Cerebellar nuclear complex (tissue), 1 donor: ENCODE measurements at regions not wholly inside any gene's neighbourhood (a gene's known extent, or its start where the extent isn't known, plus 50 kb on each side); places are given as distances from the start of the nearest gene placed in this dataset.

Source experiments
- DNase-seq, 2 experiments: peaks; one replicate each; lab custom pipeline; 2025; lab: John Stamatoyannopoulos, UW

- no peak for DNase-seq
These were observed 830.4 kb upstream of the COBL start for GRCh38 chr7:52146871-52147634.

GRCh38 chr7:52143219-52143618 is 826.6 kb upstream of the COBL start:
- no peak for DNase-seq

GRCh38 chr7:52140851-52141250 is 824.2 kb upstream of the COBL start:
- no peak for DNase-seq

GRCh38 chr7:52135403-52135802 is 818.8 kb upstream of the COBL start:
- no peak for DNase-seq

GRCh38 chr7:52129278-52129677 is 812.7 kb upstream of the COBL start:
- no peak for DNase-seq

- DNase-seq: no peak
These were observed 804.3 kb upstream of the COBL start for GRCh38 chr7:52120912-52121311.

GRCh38 chr7:52119537-52119936 is 802.9 kb upstream of the COBL start:
- no peak for DNase-seq

- DNase-seq: no peak
These were observed 797.9 kb upstream of the COBL start for GRCh38 chr7:52114509-52114908.

- DNase-seq: no peak
These were observed 797.4 kb upstream of the COBL start for GRCh38 chr7:52114056-52114455.

- no peak for DNase-seq
These were observed 790.7 kb upstream of the COBL start for GRCh38 chr7:52107355-52107754.

- DNase-seq: no peak
These were observed 779.3 kb upstream of the COBL start for GRCh38 chr7:52095861-52096260.

GRCh38 chr7:52091996-52092395 is 775.4 kb upstream of the COBL start:
- no peak for DNase-seq

GRCh38 chr7:52091101-52091500 is 774.5 kb upstream of the COBL start:
- DNase-seq: no peak

- no peak for DNase-seq
These were observed 771.6 kb upstream of the COBL start for GRCh38 chr7:52088008-52088901.

GRCh38 chr7:52085610-52086009 is 769.0 kb upstream of the COBL start:
- DNase-seq: no peak

GRCh38 chr7:52080493-52080892 is 763.9 kb upstream of the COBL start:
- DNase-seq: no peak

GRCh38 chr7:52079726-52080125 is 763.1 kb upstream of the COBL start:
- DNase-seq: no peak

GRCh38 chr7:52077571-52077970 is 761.0 kb upstream of the COBL start:
- DNase-seq: no peak

- no peak for DNase-seq
These were observed 758.3 kb upstream of the COBL start for GRCh38 chr7:52074912-52075311.

- DNase-seq: no peak
These were observed 757.5 kb upstream of the COBL start for GRCh38 chr7:52074071-52074470.

- no peak for DNase-seq
These were observed 755.1 kb upstream of the COBL start for GRCh38 chr7:52071744-52072143.

- no peak for DNase-seq
These were observed 747.9 kb upstream of the COBL start for GRCh38 chr7:52064493-52064892.

GRCh38 chr7:52061666-52062065 is 745.1 kb upstream of the COBL start:
- DNase-seq: no peak
